Kidney epithelial cell (primary cell): ENCODE measurements at regions not wholly inside any gene's neighbourhood (a gene's known extent, or its start where the extent isn't known, plus 50 kb on each side); places are given as distances from the start of the nearest gene placed in this dataset.

ENCODE experiments used
- DNase-seq: peaks from one replicate; pipeline ENCODE4 v3.0.0-alpha.2; 2010; ENCODE audit warnings: low read depth
- H3K27me3 ChIP-seq: 2 replicates; pipeline ENCODE4 v1.6.0; 2011; ENCODE audit warnings: low read length; ENCODE audit not compliant: control insufficient read depth, insufficient read depth
- H3K36me3 ChIP-seq: 2 replicates; pipeline ENCODE4 v1.5.1; 2011; ENCODE audit warnings: low read length; ENCODE audit not compliant: control insufficient read depth, insufficient read depth
- H3K4me3 ChIP-seq: 2 replicates; pipeline ENCODE4 v1.5.1; 2011; ENCODE audit warnings: low read depth, mild to moderate bottlenecking, control low read depth, low read length
- TF ChIP-seq, protein P1 (sequence below): IDR thresholded peaks from 2 replicates; pipeline ENCODE4 v1.5.1; 2011; ENCODE audit warnings: mild to moderate bottlenecking, moderate library complexity, low read length, control low read depth, inconsistent platforms; ENCODE audit not compliant: insufficient read depth, poor library complexity, severe bottlenecking

DNA sequence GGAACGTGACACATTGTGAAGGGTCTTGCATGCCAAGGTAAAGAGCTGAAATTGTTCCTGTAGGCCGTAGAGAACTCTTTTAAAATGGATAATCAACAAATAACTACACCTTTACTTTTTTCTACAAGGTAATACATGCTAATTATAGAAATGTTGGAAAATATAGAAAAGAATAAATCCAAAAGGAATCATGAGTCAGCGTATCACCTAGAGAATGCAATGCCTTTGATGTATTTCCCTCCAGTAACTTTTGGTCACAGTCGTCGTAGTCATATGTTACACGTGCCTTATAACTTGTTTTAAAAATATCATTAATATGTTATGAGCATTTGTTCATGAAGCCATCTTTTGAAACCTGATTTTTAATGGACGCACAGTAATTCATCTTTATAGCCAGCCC lies 100.6 kb downstream of the LIPG start:
- DNase-seq, result no peak
- Histone ChIP-seq H3K27me3 (no peaks in the 10 kb centered on the region), H3K4me3 (no peak overlapping the region), H3K36me3 (no peaks in the 10 kb centered on the region)
- TF ChIP-seq, protein P1, sequence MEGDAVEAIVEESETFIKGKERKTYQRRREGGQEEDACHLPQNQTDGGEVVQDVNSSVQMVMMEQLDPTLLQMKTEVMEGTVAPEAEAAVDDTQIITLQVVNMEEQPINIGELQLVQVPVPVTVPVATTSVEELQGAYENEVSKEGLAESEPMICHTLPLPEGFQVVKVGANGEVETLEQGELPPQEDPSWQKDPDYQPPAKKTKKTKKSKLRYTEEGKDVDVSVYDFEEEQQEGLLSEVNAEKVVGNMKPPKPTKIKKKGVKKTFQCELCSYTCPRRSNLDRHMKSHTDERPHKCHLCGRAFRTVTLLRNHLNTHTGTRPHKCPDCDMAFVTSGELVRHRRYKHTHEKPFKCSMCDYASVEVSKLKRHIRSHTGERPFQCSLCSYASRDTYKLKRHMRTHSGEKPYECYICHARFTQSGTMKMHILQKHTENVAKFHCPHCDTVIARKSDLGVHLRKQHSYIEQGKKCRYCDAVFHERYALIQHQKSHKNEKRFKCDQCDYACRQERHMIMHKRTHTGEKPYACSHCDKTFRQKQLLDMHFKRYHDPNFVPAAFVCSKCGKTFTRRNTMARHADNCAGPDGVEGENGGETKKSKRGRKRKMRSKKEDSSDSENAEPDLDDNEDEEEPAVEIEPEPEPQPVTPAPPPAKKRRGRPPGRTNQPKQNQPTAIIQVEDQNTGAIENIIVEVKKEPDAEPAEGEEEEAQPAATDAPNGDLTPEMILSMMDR, result no peak

DNA sequence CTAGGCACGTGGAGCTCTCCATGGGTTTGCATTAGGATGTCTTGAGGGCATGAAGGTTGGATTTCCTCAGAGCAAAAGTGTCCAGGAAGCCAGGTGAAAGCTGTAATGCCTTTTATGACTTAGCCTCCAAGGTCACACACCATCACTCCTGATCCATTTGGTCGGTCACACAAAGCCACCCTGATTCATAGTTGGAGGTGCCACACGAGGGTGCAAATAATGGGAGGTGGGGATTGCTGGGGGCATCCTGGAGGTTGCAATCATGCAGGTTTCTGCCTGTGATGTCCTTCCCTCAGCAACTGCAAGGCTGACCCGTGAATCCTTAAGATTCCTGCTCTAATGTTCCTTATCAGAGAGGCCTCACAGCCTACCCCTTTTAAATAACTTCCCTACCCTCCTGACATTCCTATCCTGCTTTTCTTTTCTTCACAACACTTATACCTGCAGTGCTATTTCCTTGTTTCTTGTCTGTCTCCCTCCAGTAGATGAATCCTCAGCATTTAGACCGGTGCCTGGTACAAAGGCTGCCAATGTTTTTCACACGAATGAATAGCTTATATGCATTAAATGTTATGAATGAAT lies 97.1 kb downstream of the LIPG start:
- TF ChIP-seq, protein P1, result no peak
- Histone ChIP-seq H3K4me3 (no peak overlapping the region), H3K36me3 (no peaks in the 10 kb centered on the region), H3K27me3 (no peaks in the 10 kb centered on the region)
- no peak for DNase-seq

DNA sequence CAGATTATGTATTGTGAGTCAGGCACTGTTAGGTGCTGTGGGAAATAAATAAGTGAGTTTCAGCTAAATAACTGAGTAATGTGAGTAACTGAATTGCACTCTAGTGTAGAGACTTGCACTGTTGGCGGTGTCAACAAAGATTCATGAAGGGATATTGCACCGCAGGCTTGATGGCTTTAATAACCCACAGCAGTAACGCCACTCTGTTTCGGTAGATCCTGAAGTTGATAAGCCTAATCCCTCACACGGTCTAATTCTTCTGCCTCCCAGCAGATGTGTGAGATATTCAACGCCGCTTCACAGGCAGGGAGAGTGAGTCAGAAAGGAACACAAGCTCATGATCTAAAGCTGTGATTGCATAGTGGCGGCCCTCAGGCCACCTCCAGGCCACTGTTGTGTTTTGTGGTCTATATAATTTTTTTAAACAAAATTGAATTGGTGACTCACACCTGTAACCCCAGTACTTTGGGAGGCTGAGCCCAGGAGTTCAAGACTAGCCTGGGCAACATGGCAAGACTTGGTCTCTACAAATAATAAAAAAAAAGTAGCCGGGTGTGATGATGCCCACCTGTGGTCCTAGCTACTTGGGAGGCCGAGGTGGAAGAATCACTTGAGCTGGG lies 94.3 kb downstream of the LIPG start:
- TF ChIP-seq, protein P1, result no peak
- H3K27me3 ChIP-seq, result no peaks in the 10 kb centered on the region
- DNase-seq, result peak; percentile 92

DNA sequence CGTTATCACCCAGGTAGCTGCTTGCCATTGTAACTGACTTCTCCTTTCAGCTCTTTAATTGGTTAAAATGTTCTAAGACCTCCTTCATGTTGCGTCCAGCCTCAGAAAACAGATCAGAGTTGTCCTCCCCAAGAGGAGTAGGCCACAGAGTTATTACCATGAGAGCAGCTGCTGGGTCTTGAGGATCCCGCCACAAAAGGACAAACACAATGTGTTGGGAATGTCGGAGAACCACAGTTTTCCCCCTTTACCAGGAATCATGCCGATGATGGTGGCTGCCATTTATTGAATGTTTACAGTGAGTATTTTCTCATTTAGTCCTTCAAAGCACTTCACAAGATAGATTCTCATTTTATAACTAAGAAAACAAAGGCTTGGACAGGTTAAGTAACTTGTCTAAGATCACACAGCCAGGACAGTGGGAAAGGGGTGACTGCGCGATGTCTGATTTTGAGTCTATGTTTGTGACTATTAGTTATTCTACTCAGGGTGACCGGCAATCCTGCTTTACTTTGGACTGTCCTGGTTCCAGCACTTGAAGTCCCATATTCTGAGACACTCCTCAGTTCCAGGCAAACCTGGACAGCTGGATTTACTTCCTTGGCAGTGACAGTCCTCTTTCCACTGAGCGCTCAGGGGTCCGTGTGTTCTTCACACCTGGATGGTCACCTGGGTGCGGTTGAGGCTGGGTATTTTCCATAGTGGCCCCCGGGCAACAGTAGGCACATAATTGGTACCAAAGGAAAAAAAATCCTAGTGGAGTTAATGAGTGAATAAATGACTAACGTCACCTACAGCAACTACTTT lies 93.6 kb downstream of the LIPG start:
- Histone ChIP-seq H3K27me3 (no peaks in the 10 kb centered on the region), H3K36me3 (no peaks in the 10 kb centered on the region), H3K4me3 (no peak overlapping the region)
- DNase-seq, result no peak
- TF ChIP-seq, protein P1, result no peak

More for the DNA sequence above, 94.3 kb downstream of the LIPG start:
- H3K36me3 ChIP-seq, result no peaks in the 10 kb centered on the region
- H3K4me3 ChIP-seq, result no peak overlapping the region

DNA sequence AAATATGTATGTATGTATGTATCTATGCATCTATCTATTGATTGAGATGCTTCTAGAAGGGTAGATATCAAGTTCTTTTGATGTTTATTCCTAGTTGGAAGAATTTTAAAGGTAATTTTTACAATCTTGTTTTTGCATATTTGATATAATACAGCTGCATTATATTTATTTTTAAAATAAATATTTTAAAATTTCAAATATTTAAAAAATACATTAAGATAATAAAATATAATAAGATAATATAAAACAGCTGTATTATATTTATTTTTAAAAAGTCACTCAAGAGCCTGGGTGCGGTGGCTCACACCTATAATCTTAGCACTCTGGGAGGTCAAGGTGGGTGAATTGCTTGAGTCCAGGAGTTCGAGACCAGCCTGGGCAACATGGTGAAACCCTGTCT lies 92.5 kb downstream of the LIPG start:
- DNase-seq, result no peak
- TF ChIP-seq, protein P1, result no peak
- no peaks in the 10 kb centered on the region for H3K36me3 ChIP-seq
- no peak overlapping the region for H3K4me3 ChIP-seq
- H3K27me3 ChIP-seq, result no peaks in the 10 kb centered on the region
